ENCODE measurements at regions not wholly inside any gene's neighbourhood (a gene's known extent, or its start where the extent isn't known, plus 50 kb on each side); places are given as distances from the start of the nearest gene placed in this dataset.
"Not testable (repeated sequence)": the region's sequence is repeated elsewhere in the genome, so short reads cannot be mapped to it uniquely, and the experiment has no call there.

DNA sequence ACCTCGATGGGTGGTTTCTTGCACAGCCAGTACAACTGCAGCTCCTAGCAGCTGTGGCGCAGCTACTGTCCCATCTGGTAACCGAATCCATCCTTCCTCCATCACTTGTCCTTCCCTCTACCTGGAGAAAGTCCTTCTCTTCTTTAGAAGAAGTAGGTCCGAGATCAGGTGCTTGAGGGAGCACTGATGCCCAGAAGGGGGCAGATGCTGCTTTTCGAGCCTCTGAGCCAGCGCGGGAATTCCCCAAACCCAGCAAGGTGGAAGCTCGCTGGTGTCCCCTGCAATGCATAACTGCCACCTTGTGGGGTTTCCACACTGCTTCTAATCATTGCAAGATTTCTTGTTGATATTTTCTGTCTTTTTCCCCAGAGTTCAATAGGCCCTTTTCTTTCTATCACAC is 127.4 kb downstream of the ADRA2C start:
- H3K27me3 ChIP-seq (replicated peaks; ENCODE audit: insufficient read depth); H3K4me1 ChIP-seq (ENCODE audit: insufficient read depth); H4K20me1 ChIP-seq (ENCODE audit: insufficient read depth); H3F3A ChIP-seq (ENCODE audit: insufficient read depth); H3K79me2 ChIP-seq (ENCODE audit: insufficient read depth); H3K9me3 ChIP-seq (ENCODE audit: low read depth); H3K4me2 ChIP-seq (ENCODE audit: unreplicated experiment); H3K9ac ChIP-seq; H3K36me3 ChIP-seq (ENCODE audit: low read depth); H3K9me2 ChIP-seq (ENCODE audit: insufficient read depth); H2AFZ ChIP-seq; H3K27ac ChIP-seq; in situ Hi-C loops (cut with MboI); H3K4me3 ChIP-seq: not testable (repeated sequence)
- DNase-seq, result peak; percentile 21
- WGBS, 2 experiments (ENCODE audit: low coverage in 1 of 2, low lambda C conversion rate in 2 of 2, missing lambda C conversion rate in 2 of 2), result 17 to 42% methylated on average over 6 to 8 of the region's 8 CpGs

DNA sequence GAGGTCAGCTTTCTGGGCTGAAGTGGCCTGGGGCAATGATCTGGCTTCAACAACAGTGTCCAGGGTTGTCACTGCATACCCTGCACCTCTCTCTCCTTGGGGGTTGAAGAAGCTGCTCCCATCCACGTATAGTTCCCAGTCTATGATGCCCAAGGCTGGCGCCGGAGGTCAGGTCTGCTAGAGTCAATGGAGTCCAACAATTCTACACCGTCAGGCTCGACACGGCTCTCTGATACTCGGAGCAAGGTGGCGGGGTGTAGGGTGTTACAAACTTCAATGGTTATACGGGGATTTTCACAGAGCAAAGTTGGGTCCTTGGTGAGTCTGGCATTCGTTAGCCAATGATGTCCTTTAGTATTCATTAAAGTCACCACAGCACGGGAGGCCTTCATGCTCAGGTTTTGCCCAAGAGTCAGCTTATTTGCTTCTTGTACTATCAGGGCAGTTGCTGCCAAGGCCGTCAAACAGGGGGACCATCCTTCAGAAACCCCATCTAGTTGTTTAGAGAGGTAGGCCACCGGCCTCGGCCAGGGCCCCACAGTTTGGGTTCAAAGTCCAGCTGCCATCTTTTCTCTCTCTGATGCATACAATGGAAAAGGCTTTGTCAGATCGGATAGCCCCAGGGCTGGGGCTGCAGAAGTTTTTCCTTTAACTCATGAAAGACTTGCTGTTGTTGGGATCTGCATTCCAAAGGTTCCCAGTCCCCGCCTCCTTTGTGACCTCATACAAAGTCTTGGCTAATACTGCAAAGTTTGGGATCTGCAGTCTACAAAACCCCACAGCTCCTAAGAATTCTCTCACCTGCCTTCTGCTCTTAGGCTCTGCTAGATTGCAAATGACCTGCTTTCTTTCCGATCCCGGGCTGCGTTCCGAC is 128.1 kb downstream of the ADRA2C start:
- H3K27ac ChIP-seq; H3K79me2 ChIP-seq (ENCODE audit: insufficient read depth); H3K9me2 ChIP-seq (ENCODE audit: insufficient read depth); H3K36me3 ChIP-seq (ENCODE audit: low read depth); H2AFZ ChIP-seq; H3K9ac ChIP-seq; H3F3A ChIP-seq (ENCODE audit: insufficient read depth); H4K20me1 ChIP-seq (ENCODE audit: insufficient read depth); H3K27me3 ChIP-seq (replicated peaks; ENCODE audit: insufficient read depth); H3K4me2 ChIP-seq (ENCODE audit: unreplicated experiment); H3K9me3 ChIP-seq (ENCODE audit: low read depth); in situ Hi-C loops (cut with MboI); H3K4me1 ChIP-seq (ENCODE audit: insufficient read depth); H3K4me3 ChIP-seq: not testable (repeated sequence)
- 83 to 87% methylated on average over 20 of the region's 20 CpGs for WGBS, 2 experiments (ENCODE audit: low coverage in 1 of 2, low lambda C conversion rate in 2 of 2, missing lambda C conversion rate in 2 of 2)
- peak; percentile 25 for DNase-seq

DNA sequence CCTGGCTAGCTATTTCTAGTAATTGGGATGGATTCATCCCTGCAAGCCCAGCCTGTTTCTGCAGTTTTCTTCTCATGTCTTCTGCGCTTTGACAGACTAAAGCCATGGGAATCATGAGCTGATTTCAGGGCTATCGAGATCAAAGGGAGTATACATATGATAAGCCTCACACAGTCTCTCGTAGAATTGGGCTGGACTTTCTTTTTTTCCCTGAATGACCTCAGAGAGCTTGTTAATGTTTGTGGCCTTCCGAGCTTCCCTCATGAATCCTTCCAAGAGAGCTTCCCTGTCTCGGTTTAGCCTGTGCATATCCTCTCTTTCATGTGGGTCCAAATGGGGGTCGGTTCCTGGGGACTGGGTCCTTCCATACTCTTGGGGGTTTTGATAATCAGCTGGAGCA is 130.3 kb downstream of the ADRA2C start:
- in situ Hi-C loops (cut with MboI), result no loop called here
- H3K9me2 ChIP-seq (ENCODE audit: insufficient read depth), result no peaks in the 10 kb centered on the region
- no peaks in the 10 kb centered on the region for H3F3A ChIP-seq (ENCODE audit: insufficient read depth)
- WGBS, 2 experiments (ENCODE audit: low coverage in 1 of 2, low lambda C conversion rate in 2 of 2, missing lambda C conversion rate in 2 of 2), result 85 to 88% methylated on average over 6 of the region's 6 CpGs
- H3K9me3 ChIP-seq (ENCODE audit: low read depth), result no peaks in the 10 kb centered on the region
- H3K27me3 ChIP-seq (replicated peaks; ENCODE audit: insufficient read depth), result peaks cover 4% of the 10 kb centered on the region; the same call in 1 of the 2 replicates
- H3K4me1 ChIP-seq (ENCODE audit: insufficient read depth), result no peaks in the 10 kb centered on the region
- no peak for TF ChIP-seq EZH2 (IDR thresholded peaks at IDR 0.05; ENCODE audit: insufficient read depth, poor library complexity, severe bottlenecking)
- no peak for TF ChIP-seq EZH2phosphoT487 (IDR thresholded peaks at IDR 0.05; ENCODE audit: insufficient read depth, low read depth)
- no peak overlapping the region for H3K27ac ChIP-seq
- no peak overlapping the region for H3K4me2 ChIP-seq (ENCODE audit: unreplicated experiment)
- H3K79me2 ChIP-seq (ENCODE audit: insufficient read depth), result no peaks in the 10 kb centered on the region
- no peak overlapping the region for H3K9ac ChIP-seq
- no peak for DNase-seq
- H2AFZ ChIP-seq, result no peak overlapping the region
- H4K20me1 ChIP-seq (ENCODE audit: insufficient read depth), result no peaks in the 10 kb centered on the region
- H3K4me3 ChIP-seq, result no peak overlapping the region
- no peaks in the 10 kb centered on the region for H3K36me3 ChIP-seq (ENCODE audit: low read depth)

GRCh38 chr4:3896871-3897578 is 130.8 kb downstream of the ADRA2C start:
- H4K20me1 ChIP-seq (ENCODE audit: insufficient read depth); H3K36me3 ChIP-seq (ENCODE audit: low read depth); H3K4me1 ChIP-seq (ENCODE audit: insufficient read depth); H3K27ac ChIP-seq; H3K9ac ChIP-seq; H3F3A ChIP-seq (ENCODE audit: insufficient read depth); H2AFZ ChIP-seq; DNase-seq; H3K9me3 ChIP-seq (ENCODE audit: low read depth); in situ Hi-C loops (cut with MboI); H3K4me2 ChIP-seq (ENCODE audit: unreplicated experiment); H3K79me2 ChIP-seq (ENCODE audit: insufficient read depth); H3K27me3 ChIP-seq (replicated peaks; ENCODE audit: insufficient read depth); H3K9me2 ChIP-seq (ENCODE audit: insufficient read depth); H3K4me3 ChIP-seq: not testable (repeated sequence)
- WGBS, 2 experiments (ENCODE audit: low coverage in 1 of 2, low lambda C conversion rate in 2 of 2, missing lambda C conversion rate in 2 of 2), result 80 to 83% methylated on average over 20 of the region's 20 CpGs

Data from GM23248 (cell line).